ENCODE measurements at regions not wholly inside any gene's neighbourhood (a gene's known extent, or its start where the extent isn't known, plus 50 kb on each side); places are given as distances from the start of the nearest gene placed in this dataset.

GRCh38 chr11:7197469-7197868 is 54.2 kb upstream of the SYT9 start:
- TF ChIP-seq CTCF (IDR thresholded peaks at IDR 0.05) = no peak
- no peak for TF ChIP-seq POLR2A (IDR thresholded peaks at IDR 0.05)
